Effector CD8-positive, alpha-beta T cell (primary cell): ENCODE measurements at regions not wholly inside any gene's neighbourhood (a gene's known extent, or its start where the extent isn't known, plus 50 kb on each side); places are given as distances from the start of the nearest gene placed in this dataset.

Source experiments
- DNase-seq: peaks from one replicate; lab custom pipeline; 2025; lab: John Stamatoyannopoulos, UW

DNA sequence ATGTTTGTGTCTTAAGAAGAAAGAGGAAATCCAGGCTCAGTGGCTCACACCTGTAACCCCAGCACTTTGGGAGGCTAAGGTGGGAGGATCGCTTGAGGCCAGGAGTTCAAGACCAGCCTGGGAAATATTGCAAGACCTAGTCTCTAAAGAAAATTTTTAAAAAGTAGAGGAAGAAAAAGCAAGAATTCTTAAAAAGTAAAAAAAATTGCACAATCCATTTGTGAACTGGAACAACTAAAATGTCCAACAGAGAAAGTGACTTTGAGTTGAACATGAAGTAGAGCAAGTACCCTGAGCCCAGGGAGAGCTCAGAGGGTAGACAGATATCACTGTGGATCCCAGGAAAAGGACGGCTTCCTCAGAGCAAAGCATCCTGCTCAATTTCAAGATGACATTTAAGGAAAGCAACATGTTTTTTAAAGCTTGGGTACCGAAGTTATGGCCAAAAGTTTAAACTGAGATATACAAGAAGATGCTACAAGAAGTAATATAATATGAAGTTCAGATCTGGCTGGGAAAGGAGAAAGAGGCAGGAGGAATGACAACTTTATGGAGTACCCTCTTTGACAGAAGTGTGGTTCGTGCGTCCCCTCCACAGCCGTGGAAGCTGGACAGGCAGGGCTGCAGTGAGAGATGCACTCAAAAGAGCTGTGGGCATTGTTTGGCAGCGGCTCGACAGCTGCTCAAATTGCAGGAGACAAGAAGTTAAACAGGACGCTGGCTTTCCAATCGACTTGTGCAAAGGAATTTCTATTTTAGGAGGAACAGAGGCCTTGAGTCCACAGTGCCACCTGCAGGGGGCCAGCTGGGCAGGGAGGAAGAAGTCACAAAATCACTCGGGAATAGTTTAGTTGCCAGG, 201.3 kb downstream of the JCAD start:
- no peak for DNase-seq

DNA sequence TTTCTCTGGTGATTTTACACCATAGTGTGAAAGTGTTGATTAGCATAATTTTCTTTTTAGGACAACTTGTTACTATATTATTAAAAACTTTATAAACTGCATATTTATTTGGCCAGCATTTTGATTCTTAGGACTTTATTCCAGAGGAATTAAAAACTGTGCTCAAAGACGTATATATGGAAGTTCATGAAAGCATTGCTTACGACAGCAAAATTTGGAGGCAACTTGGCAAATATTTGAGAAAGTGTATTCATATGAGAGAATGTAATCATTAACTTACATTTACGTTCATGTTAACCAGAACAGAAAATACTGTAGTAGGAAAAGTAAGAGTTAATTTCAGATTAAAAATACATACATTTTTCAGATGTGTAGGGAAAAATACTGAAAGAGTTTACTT, 203.1 kb downstream of the JCAD start:
- no peak for DNase-seq

DNA sequence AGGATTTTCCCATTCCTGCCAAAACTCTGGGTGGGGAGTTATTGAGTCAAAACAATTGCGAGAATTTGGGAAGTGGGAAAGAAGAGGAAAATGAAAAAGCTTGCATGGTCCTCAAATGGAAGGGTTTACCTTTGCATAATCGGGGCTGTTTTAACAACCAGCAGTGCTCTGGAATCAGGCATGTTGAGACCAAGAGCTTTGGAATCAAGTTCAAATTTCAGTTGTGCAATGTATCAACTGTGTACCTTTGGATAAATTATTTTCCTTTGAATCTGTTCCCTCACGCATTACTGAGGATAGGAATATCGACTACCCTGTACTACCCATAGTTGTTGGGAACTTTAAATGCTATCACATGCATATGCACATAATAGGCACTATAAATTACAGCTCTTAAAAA, 205.5 kb downstream of the JCAD start:
- no peak for DNase-seq

DNA sequence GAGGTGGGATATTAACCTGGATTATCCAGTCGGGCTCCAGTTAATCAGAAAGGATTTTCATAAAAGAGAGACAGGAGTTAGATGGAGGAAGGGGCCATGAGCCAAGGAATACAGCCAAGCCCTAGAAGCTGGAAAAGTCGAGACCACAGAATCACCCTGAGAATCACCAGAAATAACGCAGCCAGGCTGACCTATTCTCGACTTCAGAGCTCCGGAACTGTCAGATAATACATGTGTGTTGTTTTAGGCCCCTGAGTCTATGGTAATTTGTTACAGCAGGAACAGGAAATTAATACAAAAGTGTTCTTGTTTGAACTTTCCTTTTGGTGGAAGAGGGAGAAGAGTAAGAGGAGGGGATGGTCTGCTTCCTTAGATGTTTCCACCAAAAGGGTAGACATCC, 208.1 kb downstream of the JCAD start:
- no peak for DNase-seq

DNA sequence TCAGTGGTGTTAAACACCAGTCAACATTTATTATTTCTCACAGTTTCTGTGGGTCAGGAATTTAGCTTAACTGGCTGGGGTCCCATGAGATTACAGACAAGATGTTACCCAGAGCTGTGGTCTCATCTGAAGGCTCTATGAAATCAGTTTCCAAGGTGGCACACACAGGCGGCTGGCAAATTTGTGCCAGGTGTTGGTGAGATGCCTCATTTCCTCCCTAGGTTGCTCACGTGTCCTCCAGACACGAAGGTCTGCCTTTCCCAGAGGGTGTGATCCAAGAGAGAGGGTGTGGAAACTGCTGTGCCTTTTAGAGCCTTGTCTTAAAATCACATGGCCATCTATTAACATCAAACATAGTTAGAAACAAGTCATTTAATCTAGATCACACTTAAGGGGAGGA, 209.0 kb downstream of the JCAD start:
- DNase-seq: no peak

DNA sequence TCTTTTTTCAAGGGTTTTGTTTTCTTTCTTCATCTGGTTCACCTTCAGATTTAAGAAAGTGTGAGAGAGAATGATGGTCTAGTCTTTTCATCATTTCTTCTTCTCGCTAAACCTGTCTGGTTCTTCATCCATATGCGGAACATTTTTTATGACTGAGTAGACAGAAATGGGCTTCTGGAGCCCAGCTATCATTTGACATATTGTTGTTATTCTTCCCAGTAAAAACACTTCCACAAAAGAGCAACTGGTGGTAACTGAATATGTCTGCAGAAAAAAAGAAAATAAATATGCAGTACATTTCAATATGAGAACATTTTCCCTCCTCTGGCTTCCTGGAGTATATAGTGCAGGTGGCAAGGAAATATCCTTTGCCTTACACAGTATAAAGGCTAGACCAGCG, 209.5 kb downstream of the JCAD start:
- DNase-seq: no peak

DNA sequence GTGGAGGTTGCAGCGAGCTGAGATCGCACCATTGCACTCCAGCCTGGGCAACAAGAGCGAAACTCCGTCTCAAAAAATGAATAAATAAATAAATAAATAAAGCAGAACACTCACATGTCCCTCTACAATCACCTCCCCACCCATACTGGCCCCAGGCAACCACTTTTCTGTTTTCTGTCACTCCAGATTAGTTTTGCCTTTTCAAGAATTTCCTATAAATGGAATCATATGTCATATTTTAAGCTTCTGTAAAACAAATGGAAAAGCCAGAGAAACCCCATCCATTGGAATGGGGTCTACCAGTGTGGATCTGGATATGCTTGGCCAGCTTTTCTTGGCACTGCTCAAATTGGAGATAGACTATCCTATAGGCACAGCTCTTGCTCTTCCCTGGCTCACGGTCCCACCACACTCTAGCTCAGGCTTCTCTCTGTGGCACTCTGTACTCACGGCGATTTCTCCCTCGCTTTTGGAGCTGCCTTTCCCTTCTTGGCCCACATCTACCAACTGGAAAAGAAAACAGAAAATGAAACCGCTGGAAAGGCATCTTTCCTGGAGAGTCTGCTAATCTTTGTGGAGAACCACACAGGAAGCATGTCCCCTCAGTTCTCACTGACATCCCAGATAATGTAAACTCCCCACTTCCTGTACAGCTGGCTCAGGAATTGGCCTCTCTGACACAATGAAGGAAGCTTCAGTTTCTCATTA, 210.1 kb downstream of the JCAD start:
- DNase-seq: no peak

DNA sequence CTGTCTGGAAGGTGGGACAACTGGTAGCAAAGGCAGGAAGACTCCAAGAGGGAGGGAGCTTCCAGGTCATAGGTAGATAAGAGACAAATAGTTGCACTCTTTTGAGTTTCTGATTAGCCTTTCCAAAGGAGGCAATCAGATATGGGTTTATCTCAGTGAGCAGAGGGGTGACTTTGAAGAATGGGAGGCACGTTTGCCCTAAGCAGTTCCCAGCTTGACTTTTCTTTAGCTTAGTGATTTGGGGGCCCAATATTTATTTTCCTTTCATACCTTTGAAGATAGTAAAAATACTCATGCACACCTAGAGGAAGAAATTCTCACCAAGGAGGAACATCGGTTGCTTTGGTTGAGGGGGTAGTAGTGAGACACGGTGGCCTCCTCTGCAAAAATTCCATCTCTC, 212.1 kb upstream of the SVIL start:
- DNase-seq: no peak

DNA sequence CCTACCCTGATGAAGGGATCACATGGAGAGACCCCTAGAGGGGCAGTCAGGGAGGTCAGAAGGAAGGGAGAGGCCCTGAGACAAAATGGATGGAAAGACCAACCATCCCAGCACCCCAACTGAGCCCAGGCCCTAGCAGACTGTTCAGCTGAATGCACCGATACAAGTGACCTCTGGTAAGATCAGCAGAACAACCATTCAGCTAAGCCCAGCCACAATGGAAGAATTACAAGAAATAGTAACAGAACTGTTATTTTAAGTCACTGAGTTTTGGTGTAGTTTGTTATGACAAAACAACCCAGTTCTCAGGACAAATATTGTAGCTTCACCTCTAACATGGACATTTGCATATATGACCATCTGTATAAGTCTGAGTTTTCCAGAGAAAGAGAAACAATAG, 210.4 kb upstream of the SVIL start:
- no peak for DNase-seq

DNA sequence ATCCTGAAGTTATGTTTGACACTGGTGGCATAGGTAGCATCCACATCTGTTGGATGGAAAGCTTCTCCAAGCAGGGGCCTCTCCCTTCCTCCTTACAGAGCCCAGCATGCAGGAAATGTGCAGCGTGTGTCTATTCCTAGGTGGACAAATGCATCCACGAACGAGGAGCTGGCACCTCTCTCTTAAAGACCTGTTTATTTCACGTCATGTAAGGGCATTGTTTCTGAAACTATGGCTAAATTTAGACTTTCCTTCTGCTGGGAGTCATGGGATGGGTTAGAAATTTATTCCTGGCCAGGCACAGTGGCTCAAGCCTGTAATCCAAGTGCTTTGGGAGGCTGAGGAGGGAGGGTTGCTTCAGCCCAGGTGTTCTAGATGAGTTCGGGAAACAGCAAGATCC, 208.4 kb upstream of the SVIL start:
- DNase-seq: no peak

DNA sequence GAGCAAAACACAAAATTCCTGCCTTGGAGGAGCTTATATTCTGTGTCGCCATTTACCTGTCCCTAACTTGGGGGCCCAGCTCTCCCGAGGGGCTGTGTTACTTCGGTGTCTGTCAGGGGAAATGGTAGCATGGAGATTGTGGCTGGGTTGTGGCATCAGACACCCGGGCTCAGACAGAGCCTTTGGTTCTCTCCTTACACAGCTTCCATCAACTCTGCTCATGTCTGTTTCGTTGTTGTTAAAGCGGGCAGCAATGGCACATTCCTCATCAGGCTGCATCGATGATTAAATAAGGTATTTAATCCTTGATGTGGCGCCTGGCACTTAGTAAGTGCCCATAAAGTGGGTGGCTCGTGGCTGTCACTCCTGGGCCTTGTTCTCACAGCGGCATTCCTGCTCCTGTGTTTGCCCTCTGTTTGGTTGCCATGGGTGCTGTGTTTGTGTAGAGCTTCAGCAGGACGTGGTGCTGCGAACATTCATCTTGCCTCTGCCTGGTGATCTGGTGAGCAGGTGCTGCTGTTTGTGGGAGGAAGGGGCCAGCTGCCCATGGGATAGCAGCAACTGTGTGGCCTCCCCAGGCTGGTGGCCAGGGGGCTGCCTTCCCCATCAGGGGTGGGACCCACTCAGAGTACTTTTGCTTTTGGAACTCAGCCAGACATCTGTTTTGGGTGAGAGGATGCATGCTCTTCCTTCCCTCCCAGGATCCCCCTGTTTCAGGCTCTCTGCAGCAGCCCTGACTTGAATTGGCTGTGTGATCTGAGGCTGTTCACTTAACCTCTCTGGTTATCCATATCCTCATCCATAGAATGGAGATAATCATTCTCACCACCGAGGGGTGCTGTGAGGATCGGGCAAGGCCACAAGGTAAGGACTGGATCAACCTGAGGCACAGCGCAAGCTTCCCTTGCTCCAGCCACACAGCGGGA, 207.2 kb upstream of the SVIL start:
- no peak for DNase-seq

DNA sequence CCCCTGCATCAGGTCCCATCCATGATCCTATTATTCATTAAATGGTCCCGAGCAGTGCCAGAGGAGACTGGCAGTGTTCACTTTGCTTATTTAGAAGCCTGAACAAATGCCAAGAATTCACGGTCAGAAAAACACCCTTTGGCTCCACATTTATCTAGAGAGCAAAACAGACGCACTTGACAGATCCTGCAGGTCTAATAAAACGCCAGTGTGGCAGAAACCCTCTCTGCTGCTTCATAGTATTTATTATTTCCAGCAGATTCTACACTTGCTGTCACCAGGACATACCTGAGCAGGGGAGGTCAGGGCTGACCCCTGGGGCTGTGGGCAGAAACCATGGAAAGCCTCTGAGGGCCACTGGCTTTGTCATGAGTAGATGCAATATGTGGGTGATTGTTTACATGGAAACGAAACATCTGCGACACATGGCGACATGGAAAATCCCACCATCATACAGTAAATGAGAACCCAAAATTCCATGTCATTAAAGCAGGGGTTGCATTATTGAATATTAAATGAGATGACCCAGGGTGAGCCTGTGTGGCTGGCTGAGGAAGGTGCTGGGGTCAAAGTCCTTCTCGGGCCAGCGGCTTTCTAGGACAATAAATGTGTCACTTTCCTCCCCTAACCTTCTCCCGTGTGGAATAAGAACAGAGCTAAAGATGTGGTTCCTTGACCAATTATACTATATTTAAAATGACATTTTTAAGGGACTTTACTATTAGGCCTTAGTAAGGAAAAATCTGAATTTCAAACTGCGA, 205.9 kb upstream of the SVIL start:
- DNase-seq: no peak

DNA sequence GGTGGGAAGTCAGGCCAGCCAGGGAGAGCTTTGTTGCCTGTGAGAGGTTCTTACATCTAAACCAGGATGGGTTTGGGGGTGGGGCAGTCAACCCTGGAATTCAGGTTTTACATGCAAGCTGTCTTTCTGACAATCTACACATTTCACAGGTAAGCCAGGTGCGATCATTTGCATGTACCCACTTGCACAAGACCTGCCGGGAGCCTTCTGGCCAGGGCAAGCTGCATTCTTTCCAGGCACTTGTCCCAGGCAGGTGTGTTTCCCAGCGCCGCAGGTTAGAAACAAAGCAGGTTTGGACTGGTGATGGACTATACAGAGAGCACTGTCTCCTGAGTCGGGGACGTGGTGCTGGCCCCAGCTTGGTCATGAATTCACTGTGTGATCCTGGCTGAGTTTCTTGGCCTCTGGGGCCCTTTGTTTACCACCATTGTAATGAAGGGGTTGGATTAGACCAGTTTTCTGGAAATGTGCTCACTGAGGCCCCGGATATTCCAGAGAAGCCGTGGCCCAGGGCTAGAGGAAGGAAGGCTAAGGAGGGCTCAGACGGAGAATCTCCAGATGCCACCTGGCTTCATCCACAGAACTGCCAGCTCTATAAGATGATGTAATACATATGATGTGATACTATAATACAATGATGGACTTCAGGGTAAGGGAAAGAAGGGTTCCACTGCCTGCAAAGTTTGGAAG, 205.2 kb upstream of the SVIL start:
- no peak for DNase-seq

DNA sequence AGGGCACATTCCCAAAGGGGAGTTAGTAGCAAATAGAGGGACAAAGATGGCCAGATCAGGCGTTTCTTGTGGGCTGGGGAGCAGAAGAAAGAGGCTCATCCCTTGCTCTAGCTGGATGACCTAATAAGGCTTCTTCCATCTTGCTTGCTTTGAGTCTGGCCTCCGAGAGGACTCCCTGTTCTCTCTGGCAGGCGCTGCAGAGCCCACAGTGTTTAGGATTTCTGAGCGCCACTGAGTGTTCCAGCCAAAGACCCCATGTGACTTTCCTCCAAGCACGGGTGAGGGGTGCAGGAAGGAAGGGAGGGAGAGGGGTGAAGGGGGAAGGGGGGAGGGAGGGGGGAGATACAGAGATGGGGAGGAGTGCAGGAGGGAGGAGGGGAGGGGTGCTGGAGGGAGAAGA, 203.8 kb upstream of the SVIL start:
- no peak for DNase-seq

DNA sequence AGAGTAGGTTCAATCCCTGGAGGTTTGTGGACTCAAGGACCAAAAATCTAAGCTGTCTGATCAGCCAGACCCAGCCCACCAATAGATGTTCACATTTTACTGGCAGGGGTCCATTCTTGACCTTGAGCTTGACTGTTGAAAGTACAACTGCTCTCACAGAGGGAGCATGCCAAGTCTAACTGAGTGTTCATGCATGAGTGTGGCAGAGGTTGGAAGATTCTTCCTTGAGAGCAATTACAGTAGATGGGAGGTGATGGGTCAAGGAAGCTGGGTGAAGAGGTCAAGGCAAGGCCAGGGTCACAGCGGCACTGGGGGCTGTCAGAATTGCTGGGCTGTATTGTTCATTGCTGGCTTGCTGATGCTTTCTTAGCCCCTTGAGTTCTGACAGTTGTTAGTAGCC, 202.8 kb upstream of the SVIL start:
- DNase-seq: no peak

DNA sequence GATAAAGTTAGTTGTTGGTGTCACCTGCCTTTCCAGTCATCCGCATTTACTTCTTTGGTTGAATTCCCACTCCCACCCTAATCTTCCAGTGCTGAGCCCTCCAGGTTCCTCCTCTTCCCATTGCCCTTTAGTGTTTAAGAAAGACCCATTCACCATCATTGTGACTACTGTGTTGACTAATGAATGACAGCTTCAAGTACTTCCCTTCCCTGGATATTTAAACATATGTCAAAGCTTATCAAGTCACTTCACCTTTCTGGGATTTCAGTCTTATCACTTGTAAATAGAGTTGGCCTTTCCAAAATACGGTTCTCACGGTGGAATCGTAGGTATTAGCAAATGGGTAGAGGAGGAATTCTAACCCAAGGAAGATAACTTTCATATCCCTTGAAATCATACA, 201.6 kb upstream of the SVIL start:
- DNase-seq: no peak

DNA sequence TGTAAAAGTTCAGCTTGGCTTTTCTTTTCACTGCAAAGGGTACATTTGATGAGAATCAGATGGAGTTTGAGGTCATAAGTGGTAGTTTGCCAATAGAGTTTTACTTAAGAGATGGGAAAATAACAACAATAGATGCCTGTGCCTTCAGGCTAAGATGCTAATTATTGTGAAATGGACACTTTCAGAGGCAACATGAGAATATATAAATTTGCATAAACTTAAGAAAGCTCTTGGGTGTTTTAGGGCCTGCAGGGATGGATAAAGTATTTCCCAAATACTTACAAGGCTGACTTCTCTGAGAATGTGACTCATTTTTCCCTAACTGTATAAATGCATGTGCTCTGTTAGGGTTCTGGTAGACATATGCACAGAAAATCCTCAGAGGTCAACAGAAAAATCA, 200.3 kb upstream of the SVIL start:
- DNase-seq: no peak

DNA sequence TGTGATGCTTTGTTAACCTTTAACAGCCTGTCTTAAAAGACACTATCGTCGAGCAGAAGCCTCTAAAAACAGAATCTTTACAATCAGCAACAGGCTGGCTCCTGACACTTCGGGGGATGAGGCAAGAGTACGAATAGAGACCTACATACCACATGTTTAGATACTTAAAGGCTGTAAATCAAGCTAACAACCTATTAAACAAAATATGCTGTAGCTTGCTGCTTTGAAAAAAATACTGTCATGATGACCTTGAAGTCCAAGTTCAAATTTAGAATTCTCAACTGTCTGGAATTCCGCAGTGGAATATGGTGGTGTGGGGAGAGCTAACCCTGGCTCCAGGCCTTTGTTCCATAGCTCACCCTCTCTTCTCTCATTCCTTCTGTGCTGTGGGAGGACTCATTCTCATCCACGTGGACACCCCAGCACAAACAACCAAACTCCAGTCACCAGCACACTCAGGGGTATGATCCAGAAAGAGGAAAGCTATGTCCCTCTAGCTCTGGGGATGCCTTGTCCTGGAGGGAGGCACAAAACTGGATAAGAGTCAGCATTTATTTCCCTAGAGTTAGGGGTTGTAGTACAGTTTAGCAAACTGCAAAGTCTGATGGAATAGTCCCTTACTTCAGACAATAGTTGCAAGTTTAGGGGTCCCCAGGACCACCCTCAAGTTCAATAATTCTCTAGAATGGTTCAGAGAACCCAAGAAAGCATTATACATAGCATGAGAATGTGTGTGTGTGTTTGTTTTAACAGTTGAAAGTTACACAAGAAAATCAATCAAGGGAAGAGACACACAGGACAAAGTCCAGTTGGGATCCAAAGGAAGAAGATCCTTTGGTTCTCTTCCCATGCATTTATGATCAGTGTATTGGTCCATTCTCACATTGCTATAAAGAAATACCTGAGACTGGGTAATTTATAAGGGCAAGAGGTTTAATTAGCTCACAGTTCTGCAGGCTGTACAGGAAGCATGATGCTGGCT, 196.1 kb upstream of the SVIL start:
- DNase-seq: no peak

DNA sequence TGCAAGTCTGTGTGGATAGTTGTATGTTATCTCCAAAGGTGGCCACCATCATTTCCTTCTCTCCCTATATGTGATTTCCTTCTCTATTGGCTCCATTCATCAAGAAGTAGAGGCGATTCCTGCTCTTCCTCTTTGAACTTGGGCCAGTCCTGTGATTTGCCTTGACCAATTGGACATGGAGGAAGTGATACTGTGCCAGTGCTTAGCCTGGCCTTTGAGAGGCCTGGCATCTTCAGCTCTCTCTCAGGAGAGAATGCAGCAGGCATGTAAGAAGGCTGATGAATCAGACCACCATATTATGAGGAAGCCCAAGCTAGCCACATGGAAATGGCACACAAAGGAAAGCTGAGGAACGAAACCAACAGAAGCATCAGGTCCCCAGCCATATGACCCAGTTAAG, 195.0 kb upstream of the SVIL start:
- no peak for DNase-seq

DNA sequence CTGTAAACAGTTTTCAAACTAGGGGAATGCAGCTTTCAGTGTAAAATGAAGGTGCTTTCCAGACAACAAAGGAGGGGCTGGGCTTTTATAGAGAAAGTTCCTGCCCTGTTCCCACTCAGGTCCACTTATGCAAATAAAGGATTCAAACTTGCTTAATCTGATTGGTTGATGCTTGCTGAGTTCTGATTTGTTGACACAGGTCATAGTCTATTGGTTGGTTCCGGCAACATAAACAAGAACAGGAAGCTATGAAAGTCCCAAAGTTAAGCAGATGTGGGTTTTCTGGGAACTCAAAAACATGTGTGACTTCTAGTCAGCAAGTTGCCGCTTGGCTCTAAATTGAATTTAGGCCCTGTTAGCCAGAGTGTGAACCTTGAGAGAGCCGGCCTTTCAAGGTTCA, 194.2 kb upstream of the SVIL start:
- DNase-seq: no peak
